Fibroblast of peridontal ligament (primary cell): ENCODE measurements at regions not wholly inside any gene's neighbourhood (a gene's known extent, or its start where the extent isn't known, plus 50 kb on each side); places are given as distances from the start of the nearest gene placed in this dataset.

Source experiments
- DNase-seq: peaks from one replicate; pipeline ENCODE4 v3.0.0-alpha.2; 2010; ENCODE audit errors: extremely low read depth

DNA sequence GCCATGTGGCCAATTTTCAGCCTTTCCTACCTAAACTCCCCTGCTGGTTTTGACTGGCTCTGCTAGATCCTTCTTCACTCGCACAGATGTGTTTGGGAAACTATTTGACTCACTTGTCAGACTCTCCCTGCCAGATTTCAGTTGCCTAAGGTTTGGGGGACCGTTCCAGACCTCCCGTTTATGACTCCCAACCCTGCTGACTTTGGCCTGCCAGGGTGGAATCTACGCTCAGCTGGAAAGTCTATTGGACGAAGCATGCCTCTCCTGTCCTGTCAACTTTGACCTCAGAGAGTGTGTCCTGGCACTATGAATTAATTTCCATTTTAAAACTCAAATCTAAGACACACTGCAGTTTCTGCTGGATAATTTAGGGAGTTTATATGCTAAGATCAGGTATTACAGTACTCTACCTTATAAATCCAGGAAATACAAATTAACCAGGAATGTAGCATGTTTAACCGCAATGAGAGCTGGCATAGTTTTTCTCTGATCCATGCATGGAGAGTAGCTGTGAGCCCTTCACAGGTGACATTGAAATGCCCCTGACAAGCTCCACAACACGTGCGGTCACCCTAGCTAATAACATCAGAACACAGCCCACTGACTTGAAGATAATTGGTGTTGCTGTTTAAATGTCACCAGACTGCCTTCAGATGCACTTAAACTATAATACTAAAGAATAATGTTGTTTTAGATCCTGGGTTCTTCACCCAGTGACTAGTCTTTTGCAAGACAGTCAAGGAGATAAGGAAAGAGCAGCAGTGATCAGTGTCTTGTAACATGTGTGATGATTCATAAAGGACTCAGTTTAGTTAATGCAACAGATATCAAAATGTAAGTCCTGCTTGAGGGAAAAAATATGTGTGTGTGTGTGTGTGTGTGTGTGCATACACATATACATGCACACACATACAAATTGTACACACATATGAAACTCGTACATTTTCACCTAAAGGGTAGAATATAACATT is 223.0 kb upstream of the MCTP2 start:
- DNase-seq = no peak

DNA sequence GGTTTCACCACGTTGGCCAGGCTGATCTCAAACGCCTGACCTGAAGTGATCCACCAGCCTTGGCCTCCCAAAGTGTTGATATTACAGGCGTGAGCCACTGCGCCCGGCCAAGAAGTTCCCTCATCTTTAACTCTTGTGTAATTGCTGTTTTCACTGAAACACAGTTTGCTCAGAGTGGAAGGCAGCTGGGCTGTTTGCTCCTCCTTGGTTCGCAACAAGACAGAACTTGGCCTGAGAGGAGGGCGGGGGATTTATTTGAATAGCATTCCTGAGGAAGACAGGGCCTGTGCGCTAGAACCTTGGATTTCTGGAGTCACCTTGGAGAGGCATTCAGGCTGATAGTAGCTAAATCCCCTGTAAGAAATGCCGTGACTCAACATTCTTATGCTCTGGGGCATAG is 226.7 kb upstream of the MCTP2 start:
- no peak for DNase-seq

DNA sequence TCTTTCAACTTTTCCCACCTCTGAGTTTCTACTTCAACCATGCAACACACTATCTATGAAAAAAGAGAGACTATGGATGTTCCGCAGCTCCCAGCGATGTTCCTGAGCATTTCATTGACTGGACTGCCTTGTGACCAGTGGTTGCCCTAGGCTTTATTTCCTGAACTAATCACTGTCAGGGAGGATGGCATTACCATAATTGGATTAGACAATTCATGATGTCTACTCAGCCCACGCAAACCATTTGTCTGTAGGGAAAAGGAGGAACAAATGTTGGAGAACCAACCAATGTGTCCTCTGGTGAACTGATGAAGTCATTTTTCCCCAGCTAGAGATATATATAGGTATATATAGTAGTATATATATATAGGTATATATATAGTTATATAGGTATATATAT is 229.3 kb upstream of the MCTP2 start:
- no peak for DNase-seq

DNA sequence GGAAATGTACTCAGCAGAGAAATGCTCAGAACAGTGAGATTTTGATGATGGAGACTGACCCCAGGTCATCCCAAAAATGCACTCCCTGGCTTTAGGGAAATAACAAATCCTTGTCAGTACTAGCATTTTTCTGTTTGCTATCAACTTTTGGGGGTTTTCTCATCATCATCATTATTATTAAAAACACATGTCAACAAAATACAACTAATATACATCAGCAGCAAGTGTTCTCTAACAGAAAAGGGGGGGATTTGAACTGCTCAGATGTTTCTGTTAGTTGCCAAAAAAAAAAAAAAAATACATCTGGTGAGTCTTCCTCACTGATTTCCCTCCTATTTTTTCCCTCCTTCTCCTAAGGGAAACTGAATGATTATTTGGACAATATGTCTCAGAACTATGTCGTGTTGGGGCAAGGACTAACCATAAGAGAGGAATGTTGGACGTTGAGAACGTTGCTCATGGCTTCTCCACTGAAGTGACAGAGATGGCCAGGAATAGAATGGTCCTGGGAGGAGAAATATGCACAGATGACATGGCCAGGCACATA is 230.0 kb upstream of the MCTP2 start:
- DNase-seq = no peak

DNA sequence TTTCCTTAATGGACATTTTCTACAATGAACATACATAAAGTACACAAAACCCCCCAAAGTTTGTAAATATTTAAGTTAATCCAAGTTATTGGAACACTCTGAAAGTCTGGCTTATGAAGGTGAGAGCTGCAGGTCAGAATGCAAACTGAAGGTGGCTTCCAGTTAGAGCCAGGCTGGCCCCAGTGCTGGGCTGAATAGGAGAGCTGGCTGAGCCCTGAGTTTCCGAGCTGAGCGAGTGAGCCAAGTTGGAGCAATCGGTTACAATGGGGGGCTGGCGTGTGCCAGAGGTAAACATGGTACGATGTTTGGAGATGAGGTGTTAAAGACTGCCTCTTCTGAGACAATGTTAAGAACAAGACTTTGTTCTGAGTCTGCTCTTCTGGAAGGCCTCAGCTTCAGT is 230.8 kb upstream of the MCTP2 start:
- DNase-seq = no peak

DNA sequence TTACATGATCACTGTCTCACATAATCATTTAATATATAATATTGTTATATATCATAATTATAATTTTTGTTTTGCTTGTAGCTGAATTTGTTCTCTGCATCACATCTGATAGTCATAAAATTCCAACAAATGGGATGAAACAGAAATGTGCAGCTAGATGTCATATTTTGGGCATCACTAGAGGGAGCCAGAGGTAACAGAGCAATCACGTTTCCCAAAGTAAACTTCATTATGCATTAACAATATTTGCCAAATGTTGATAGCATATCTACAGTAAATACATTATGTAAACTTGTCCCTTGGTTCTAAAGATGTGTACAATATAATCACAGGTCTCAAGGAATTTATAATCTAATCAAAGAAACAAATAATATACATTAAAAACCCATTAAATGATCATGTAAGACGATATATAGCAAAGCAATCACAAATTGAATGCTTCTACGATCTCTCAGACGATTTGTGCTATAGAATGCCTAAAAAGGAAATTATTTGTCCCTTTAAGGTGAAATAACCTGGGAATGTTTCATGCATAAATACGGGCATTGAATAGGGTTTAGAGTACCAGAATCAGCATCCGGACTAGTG is 234.2 kb upstream of the MCTP2 start:
- peak; percentile 18 for DNase-seq

DNA sequence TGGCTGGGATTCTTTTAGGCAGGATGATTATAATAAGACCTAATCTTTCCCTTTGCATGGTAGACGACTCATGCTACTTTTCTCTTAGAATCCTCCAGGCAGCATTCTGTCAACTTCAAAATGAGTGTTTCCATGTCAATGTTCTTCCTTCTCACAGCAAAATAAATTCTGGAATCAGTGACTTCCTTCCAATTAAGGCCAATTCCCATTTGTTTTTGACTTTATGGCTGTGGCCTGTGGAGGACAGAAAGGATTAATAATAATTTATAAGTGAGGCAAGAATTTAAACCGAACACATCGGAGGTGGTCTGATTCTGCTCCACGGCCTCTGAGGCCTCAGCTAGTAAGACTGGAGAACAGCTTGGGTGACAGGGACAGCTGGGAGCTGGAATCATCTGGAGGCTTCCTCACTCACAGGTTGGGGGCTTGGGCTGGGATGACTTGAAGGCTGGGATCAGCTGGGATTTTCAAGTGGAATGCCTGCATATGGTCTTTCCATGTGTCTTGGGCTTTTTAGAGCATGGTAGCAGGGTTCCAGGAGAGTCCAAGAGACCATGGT is 241.8 kb upstream of the MCTP2 start:
- DNase-seq = no peak

DNA sequence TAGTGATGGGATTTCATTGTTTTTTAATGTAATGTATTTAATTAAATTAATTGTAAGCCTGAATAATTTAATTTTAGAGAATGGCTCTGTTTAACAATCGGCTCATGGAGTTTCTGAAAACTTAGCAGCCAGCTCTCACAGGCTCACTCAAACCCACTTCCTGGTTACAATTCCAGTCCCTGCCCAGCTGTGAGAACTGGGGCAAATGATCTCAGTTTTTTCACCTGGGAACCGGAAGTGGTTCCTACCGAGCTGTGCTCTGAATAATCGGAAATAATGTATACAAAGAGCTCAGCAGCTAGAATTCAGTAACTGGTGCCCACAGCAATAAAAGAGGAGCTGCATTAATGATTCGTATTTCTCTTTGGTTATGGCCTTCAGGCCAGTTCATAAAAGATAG is 244.3 kb upstream of the MCTP2 start:
- no peak for DNase-seq

DNA sequence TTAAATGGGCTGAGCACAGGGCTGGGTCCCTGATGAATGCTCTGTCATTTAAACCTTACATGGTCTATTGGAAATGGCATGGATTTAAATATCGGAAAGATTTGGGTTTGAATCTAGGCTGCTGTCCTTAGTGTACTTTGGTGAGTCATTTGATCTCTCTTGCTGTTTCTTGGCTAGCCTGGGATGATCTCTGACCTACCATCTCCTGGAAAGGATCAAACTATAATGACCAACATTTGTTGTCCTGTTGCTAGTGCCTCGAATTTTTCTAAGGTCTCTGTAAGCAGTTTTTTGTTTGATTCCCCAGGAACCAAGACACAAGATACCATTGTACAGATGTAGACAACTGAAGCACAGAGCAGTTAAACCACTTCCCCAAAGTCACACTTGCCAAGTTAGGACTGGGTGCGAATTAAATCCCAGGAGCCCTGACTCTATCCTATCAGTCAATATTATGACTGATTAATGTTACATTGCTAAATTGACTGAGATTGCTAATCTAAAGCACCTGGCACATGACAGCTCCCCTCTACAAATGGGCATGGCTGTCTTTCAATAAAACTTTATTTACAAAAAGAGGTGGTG is 244.9 kb upstream of the MCTP2 start:
- DNase-seq = no peak

DNA sequence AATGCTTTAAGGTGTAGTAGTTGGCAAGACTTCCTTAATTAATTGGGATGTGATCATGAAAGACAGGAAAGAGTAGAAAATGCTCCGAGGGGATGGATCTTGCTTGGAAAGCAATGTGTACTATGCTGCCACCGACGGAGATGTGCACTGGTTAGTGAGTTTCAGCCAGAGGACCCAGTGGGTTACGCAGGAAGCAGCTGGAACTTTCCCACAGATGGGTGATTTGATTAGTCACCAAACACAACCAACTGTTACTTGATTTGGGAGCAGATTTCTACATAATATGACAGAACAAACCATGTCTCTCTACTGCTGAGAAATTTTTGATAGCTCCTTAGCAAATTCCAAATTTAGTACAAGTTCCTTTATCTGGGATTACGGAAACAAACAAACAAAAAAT is 245.4 kb upstream of the MCTP2 start:
- DNase-seq = no peak

DNA sequence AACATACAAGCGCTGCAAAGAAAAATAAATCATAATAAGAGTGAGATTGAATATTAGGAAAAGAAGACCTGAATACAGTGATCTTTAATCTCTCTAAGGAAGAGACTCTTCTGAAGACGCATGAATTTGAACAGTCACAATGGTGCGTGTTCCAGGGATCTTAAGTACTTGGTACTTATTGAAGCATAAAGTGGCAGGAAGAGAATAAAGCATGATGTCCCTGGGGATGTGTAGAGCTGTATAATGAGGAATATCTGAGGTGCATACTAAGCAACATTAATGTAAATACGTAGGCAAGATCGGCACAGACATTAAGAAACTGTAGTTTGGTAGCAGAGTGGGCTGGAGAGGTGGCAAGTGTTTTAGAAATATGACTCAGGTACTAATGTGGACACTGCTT is 246.2 kb upstream of the MCTP2 start:
- no peak for DNase-seq

DNA sequence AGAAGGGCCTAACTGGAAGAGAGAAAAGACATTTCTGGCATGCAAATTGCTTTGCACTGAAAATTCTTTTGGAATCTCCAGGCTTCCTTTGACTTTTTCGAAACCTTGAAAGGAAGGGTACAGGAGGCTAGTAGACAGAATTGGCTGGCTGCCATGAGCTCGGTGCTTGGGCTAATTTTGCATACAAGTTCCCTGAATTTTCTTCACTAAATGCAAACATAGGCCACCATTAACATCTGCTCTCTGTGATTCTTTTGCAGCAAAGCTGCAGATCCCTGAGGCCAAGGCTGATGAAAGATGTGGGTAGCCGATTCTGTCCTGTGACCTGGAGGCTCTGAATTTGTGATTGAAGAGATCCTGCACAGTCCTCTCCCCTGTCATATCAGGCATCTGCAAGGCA is 247.8 kb upstream of the MCTP2 start:
- no peak for DNase-seq

DNA sequence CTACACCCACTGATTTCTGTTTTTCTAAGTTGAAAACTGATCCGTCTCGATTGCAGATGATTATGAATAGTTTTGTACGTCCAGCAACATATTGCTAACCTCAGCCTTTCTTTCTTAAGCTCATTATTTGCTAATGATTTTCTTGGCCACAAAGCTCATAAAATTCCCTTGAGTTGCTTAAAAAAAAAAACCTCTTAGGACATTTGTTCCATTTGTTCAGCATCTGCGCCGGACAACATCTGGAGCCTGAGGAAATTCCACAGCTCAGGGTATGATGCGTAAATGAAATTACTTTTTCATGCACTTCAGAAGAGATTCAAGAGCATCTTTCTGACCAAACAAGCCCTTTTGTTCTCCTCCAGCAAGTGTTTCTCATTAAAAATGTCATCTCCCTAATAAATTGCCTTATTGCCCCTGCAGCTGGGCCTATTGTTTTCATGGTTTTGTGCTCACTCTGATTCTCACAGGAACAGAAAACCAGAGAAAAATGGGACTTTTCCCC is 249.1 kb upstream of the MCTP2 start:
- no peak for DNase-seq

DNA sequence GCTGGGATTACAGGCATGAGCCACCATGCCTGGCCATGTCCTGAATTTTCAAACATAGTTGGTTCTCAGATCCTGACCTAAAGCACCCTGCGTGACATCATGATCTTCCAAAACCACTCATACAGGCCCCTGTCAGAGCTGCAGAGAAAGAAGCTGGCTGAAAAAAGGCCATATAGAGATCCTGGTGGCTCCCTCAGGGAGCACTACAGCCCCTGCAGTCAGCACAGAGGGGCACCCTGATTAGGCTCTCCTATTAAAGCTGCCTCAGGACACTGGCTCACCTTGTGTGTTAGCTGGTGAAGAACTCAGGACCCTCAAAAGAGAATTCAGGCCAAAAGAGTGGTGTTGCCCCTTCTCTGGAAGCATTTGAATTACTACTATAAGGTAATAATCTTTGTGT is 249.7 kb upstream of the MCTP2 start:
- DNase-seq = no peak

DNA sequence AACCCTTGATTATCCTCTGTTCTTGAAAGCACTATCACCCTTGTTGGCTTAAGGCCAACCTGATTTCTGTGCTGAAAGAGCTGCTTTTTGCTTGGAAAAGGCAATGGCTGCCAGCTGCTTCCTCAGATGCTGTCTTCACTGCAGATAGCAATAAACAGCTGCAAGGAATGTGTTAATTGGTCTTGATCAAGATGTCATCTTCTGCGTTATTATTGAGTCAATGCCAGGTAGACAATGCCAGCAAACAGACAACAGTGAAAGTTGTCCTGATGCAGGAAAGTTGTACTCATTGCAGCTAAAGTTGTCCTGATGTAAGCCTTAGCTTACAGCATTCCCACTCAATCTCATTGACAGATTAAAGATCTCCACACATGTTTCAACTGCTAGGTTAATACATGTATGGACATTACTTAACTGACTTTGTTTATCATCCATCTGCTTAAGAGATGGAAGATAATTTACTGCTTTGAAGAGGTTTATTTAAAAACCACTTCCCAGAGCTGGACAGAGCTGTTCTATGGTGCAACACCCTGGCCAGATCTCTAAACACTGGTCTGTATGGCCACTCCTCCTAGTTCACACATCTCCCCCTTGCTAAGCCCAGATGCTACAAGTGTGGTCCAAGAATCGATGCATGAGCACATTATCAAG is 251.0 kb upstream of the MCTP2 start:
- DNase-seq = no peak

DNA sequence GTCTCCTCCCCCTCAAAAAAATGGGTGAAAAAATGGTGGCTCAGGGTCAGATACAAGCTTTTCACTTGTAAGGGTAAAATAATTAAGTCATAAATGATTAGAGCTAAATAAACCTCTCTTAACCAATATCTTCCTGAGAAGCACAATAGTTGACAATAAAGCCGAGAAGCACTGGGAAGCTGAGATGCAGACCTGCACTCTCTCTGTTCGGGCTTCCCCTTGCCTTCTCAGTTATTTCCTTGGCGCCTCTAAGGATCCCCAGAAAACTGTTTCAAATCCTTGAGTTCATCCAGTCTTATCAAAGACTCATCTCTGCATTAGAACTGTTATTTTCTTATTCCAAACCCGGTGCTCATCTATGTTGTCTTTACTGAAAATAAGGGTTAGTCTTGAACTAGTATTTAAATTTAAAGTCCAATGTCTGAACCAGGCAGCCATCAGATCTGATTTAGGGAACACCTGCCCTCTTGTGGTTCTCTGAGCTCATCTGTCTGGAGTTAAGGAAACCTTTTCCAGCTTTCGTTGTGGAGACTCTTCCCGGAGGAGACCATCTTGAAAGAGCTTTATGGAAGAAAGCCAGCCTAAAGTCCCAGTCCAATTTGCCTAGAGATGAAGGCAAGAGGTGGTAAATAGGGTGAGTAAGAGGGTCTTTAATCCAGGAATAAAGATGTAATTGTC is 256.4 kb upstream of the MCTP2 start:
- peak; percentile 21 for DNase-seq

DNA sequence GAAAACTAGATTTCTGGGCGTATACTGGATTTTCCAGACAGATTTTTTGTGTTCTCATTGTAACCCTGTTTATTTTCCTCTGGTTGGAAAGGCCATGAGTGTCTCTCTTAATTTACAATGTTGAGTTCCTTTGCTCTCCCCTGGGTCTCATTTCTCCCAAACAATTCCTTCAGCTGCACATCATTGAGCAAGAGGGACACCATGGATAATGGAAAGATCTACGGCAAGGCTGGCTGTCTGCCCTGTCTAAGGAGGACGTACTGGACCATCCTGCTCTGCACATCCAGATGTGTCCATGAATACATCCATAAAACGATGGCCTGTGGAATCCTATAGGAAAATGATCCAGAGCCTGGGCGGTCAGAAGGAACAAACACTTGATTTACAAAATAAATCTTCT is 258.1 kb upstream of the MCTP2 start:
- no peak for DNase-seq

DNA sequence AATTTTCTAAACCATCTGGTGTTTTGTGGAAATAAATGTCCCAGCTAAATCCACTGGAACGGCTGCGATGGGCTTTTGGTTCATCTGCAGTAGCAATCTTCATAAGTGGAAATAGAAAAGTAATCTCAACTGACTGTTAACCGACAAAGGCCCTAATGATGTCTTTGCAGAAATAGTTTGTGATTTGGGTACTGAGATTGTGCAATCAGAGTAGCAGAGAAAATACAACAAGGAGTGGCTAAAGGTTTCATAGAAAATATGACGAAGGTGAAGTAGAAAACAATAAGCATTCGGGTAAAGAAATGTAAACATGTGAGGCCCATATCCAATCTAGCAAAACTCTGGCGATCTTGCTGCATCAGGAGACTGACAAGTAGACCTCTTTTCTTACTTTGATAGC is 262.6 kb upstream of the MCTP2 start:
- DNase-seq = no peak

DNA sequence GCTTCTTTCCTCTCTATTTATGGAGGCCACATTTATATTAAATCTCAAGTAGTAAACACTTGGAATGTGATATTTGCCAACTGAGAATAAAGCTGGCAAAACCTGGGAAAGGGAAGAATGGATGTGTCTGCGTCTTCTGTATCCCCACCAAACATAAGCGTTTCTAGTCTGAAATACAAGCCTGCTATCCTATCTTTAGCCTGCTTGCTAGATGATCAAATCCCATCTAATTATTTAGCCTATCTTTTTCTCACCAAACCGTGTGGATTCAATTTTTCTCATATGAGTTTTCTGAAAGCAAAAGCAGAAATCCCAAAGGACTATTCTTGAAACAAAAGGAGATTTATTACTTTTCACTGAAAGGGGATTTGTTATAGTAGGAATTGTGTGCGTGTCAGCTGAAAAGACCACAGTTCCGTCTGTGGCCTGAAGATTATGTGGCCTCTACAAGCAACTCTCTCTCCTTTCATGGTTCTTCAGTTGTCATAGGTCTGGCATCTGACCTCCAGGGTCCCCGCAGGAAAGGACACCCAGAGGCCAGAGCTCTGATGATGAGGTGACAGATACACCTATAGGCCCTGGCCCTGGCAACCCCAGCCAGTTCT is 266.0 kb upstream of the MCTP2 start:
- DNase-seq = no peak

DNA sequence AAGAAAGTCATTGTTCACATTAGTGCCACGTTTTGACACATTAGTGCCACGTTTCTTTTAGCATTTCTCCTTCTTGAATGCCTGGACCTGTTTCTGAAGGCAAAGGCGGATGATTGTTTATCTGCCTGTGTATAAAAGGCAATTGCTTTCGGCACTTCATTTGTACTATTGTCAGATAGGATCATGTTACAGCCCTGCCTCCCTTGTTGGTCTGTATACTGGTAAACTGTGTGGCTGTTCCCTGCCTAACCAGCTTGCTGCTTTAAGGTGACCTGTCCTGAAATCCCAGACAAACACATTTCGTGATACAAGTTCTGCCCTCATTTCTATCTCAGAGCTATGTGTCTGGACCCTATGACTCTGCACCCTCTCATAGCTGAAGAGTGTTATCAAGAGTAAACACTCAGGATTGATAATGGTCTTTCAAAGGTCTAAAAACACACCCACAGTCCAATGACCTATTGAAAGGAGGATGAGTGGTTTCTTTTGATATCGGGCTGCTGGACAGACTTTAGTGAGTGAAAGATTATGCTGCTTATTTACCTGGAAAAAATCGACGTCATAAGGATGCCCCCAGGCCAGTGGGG is 276.3 kb upstream of the MCTP2 start:
- DNase-seq = no peak
